ENCODE measurements at regions not wholly inside any gene's neighbourhood (a gene's known extent, or its start where the extent isn't known, plus 50 kb on each side); places are given as distances from the start of the nearest gene placed in this dataset.

GRCh38 chr2:199509403-199509802 is 51.7 kb upstream of the SATB2 start:
- no peak for TF ChIP-seq CTCF (IDR thresholded peaks at IDR 0.05)
- no peak for TF ChIP-seq POLR2A (IDR thresholded peaks at IDR 0.05)

Measured in stomach (tissue), 4 donors.